ENCODE measurements at regions not wholly inside any gene's neighbourhood (a gene's known extent, or its start where the extent isn't known, plus 50 kb on each side); places are given as distances from the start of the nearest gene placed in this dataset.

DNA sequence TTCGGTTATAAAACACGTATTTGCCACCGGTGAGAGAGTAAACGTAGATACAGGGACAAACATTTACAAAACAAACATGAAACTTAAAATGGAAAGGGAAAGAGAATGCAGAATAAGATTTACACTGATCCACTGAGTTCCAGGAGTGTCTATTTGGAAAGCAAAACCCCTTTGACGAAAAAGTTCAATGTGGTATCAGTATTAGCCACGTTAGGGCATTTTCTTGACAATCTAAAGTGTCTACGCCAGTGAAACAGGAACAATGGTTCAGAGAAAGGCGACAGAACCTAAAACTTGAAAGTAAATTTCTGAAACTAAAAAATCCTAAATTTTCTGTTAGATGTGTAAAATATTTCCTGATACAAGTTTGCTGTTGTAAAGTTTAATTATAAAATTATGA, 278.5 kb upstream of the TENM3 start:
- POLR2A ChIA-PET, result no interaction called here
- FAIRE-seq (no peak), DNase-seq (ENCODE audit: low read depth, low spot score) (no peak), ATAC-seq (peak; percentile 80)
- in situ Hi-C loops (cut with MboI) (no loop called here), intact Hi-C loops (cut with micrococcal nuclease; ENCODE audit: unreplicated experiment) (no loop called here)
- no peaks in the 10 kb centered on the region for H3K79me2 ChIP-seq (ENCODE audit: control insufficient read depth, insufficient read depth, low read length)
- H2AFZ ChIP-seq (ENCODE audit: control insufficient read depth, low read depth, low read length), result no peak overlapping the region
- H3K4me2 ChIP-seq (ENCODE audit: control insufficient read depth, insufficient read depth), result no peak overlapping the region
- no peaks in the 10 kb centered on the region for H3K36me3 ChIP-seq (ENCODE audit: control insufficient read depth in 2 of 2, insufficient read depth in 2 of 2, low read length in 1 of 2)
- H4K20me1 ChIP-seq (ENCODE audit: control insufficient read depth, insufficient read depth), result no peaks in the 10 kb centered on the region
- CTCF ChIA-PET, result no interaction called here
- H3K27ac ChIP-seq (ENCODE audit: control insufficient read depth, insufficient read depth), result no peak overlapping the region
- 39% methylated on average over 8 of the region's 8 CpGs for WGBS (ENCODE audit: insufficient coverage, insufficient replicate concordance, low lambda C conversion rate, missing lambda C conversion rate)
- no peak overlapping the region for H3K4me3 ChIP-seq
- no peak overlapping the region for H3K9ac ChIP-seq (ENCODE audit: control insufficient read depth, insufficient read depth, low read length)
- no TSS peak for BruUV-seq (replicated peaks)
- no peaks in the 10 kb centered on the region; the same call in 2 of the 3 replicates for H3K9me3 ChIP-seq (replicated peaks; ENCODE audit: control insufficient read depth, insufficient read depth, low read length)
- SMC1A ChIA-PET (ENCODE audit: uncharacterized antibody, unreplicated experiment), result interaction anchor here (0.7 kb wide), 1 partner anchor 11 kb away, joined by 3 read pairs; no protein-coding TSS in a partner anchor
- TF ChIP-seq, protein P1, sequence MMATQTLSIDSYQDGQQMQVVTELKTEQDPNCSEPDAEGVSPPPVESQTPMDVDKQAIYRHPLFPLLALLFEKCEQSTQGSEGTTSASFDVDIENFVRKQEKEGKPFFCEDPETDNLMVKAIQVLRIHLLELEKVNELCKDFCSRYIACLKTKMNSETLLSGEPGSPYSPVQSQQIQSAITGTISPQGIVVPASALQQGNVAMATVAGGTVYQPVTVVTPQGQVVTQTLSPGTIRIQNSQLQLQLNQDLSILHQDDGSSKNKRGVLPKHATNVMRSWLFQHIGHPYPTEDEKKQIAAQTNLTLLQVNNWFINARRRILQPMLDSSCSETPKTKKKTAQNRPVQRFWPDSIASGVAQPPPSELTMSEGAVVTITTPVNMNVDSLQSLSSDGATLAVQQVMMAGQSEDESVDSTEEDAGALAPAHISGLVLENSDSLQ (IDR thresholded peaks at IDR 0.05), result no peak
- TF ChIP-seq ZBTB11 (CRISPR knock-in tag; IDR thresholded peaks at IDR 0.05) (no peak), CBX5 (IDR thresholded peaks at IDR 0.05; ENCODE audit: low read depth) (no peak), RAD51 (IDR thresholded peaks at IDR 0.05) (no peak), ESRRA (IDR thresholded peaks at IDR 0.05; ENCODE audit: low read length) (no peak), SKIL (IDR thresholded peaks at IDR 0.05; ENCODE audit: low read depth, poor library complexity, severe bottlenecking) (no peak), WRNIP1 (IDR thresholded peaks at IDR 0.05; ENCODE audit: borderline replicate concordance, low read depth, low read length) (no peak), JUND (IDR thresholded peaks at IDR 0.05; ENCODE audit: low read depth, low read length) (no peak), SMARCA5 (IDR thresholded peaks at IDR 0.05) (no peak), RAD21 (IDR thresholded peaks at IDR 0.05; ENCODE audit: insufficient read depth, low read depth, low read length) (no peak), HDAC6 (IDR thresholded peaks at IDR 0.05; ENCODE audit: unreplicated experiment) (no peak)
- H3K4me1 ChIP-seq (ENCODE audit: control insufficient read depth, insufficient read depth, low read length), result no peaks in the 10 kb centered on the region
- RAD21 ChIA-PET (ENCODE audit: unreplicated experiment), result no interaction called here
- no peaks in the 10 kb centered on the region for H3K27me3 ChIP-seq (replicated peaks in 1 of 2; ENCODE audit: control insufficient read depth in 2 of 2, insufficient read depth in 2 of 2, low read length in 1 of 2)

Data from GM12878 (cell line).